ENCODE measurements at regions not wholly inside any gene's neighbourhood (a gene's known extent, or its start where the extent isn't known, plus 50 kb on each side); places are given as distances from the start of the nearest gene placed in this dataset.

DNA sequence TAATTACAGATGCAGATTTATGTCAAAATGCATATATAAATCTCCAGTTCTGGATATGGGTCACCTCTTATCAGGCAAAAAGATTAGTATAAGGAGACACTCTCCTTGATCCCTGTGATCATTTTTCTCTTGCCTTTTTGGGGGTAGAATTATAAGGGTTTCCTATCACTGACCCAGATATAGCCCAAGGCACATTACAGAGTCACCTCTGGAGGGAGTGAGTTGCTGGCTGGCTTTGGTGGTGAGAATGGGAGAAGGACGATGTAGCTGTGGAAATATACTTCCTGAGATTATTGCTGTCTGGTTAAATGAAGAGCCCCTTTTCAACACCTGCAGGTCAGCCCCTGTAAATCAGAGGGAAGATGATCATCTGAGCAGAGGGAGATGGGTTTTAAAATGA is 418.7 kb downstream of the MTX2 start:
- DNase-seq = no peak

- no peak for DNase-seq
These were observed 420.5 kb downstream of the MTX2 start for GRCh38 chr2:176689711-176690110.

DNA sequence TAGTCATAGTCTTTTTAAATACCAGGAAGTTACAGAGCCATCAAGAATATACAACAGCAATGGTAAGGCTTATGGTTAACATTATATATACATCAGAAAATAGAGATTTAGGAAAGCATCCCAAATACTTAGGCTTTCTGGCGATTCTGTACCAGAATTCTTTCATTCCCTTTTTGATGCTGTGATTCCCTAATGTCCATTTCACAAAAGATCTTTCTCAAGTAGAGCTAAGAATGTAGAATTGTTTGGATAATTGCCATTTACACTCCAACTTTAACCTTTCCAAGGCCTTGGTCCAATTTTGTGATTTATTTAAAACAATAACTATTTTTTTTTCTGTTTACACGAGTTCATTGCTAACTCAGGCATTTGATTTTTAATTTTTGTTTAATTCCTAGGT is 422.2 kb downstream of the MTX2 start:
- DNase-seq = no peak

DNA sequence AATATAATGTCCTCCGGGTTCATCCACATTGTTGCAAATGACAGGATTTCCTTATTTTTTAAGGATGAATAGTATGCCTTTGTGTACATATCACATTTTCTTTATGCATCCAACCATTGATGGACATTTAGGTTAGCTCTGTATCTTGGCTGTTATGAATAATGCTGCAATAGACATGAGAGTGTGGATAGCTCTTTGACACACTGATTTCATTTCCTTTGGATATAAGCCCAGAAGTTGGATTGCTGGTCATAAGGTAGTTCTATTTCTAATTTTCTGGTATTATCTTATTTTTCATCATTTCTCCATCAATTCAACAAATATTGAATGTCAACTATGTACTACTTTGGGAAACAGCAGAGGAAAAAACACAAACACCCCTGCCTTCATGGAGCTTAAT is 423.3 kb downstream of the MTX2 start:
- DNase-seq = no peak

DNA sequence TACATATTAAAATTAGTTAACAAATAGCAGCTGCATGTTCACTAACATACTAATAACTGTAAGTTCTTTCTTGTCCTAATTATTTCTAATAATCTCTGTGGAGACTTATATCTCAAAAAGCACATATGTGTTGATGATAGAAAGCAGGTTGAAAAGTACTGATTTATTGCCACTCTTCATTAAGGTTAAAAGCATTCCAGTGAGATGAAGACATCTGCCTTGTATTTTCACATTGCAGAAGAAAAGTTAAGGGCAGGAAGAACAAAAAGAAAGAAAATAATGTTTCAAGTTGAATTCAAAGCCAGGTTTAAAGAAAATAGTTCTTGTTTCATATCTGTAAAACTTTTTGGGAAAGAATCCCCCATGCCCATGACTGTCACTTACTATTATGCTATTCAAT is 429.9 kb downstream of the MTX2 start:
- no peak for DNase-seq

DNA sequence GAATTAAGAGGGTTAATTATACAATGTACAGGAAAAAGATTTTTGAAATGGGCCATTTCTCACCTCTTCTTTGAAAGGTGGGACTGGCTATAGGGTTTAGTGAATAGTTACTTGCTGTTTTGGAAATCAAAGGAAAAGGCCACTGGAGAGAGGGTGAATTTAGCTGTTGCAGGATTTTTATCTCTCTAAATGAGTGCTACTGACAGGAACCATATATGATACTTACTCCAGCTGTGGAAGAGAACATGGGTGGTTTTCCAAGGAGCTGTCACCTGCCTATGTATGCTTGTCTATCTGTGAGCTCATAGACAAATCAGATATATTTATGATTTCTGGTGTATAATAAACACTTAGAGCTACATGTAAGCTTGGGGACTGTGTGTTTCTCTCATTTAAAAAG is 430.4 kb downstream of the MTX2 start:
- DNase-seq = no peak

- DNase-seq = no peak
These were observed 432.9 kb downstream of the MTX2 start for GRCh38 chr2:176702131-176702530.

GRCh38 chr2:176704282-176704858 is 435.1 kb downstream of the MTX2 start:
- no peak for DNase-seq

DNA sequence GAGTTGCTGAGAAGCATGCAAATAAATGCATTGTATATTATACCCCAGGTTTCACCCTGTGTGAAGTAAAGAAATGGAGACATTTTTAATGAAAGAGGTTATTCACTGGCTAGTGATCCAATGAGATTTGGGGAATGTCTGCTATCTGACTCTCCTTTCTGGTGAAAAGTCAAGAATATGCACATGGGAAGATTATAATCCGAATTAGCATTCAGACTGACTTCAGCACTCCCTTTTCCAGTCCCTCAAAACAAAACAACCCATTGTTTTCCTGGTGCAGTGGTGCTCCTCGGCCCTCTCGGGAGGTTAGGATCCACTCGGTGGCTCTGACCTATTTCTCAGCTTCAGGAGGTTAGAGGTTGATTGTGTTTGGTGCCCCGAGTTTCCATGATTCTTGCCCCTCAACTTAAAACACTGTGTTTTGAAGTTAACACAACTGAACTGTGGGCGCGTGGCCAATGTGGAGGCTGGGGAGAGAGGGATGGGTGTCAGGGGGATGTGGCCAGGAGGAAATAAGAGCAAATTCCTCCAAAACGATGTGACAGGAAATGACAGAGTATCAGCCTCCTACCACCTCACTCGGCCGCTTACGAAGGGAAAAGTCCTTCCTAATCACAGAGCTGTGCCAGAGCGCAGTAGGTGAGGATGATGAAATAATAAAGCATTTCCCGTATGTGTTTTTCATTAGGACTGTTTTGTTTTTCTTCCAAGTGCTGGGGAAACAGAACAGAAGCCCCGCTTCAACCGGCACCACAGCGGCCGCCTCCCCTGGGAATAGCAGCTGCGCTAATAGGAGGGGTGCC is 440.1 kb downstream of the MTX2 start:
- DNase-seq = peak; percentile 20

- DNase-seq = no peak
These were observed 440.7 kb downstream of the MTX2 start for GRCh38 chr2:176709991-176710390.

DNA sequence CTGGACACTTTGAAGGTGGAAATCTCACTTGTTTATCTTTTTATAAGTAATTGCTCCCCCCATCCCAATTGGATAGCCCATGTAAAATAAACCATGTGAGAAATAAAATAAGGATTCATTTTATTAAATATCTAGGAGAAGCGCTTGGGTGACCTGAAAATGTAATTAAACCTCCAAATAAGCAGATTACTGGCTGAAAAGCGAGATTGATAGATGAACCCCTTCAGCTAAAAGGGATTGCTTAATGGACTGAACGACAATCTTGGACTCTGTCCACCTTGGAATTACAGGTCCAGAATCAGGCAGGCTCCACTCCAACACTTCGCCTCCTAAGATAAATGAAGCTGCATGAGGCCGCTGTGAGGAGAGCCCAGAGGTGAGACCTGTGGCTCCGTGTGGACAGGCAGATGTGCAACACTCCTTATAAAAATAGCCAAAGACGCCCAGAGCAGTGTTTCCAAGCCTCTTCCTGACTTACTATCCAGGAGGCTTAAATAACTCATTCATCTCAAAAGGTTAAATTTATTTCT is 441.5 kb downstream of the MTX2 start:
- no peak for DNase-seq

GRCh38 chr2:176725873-176726645 is 456.8 kb downstream of the MTX2 start:
- no peak for DNase-seq

GRCh38 chr2:176727696-176728095 is 458.5 kb downstream of the MTX2 start:
- no peak for DNase-seq

DNA sequence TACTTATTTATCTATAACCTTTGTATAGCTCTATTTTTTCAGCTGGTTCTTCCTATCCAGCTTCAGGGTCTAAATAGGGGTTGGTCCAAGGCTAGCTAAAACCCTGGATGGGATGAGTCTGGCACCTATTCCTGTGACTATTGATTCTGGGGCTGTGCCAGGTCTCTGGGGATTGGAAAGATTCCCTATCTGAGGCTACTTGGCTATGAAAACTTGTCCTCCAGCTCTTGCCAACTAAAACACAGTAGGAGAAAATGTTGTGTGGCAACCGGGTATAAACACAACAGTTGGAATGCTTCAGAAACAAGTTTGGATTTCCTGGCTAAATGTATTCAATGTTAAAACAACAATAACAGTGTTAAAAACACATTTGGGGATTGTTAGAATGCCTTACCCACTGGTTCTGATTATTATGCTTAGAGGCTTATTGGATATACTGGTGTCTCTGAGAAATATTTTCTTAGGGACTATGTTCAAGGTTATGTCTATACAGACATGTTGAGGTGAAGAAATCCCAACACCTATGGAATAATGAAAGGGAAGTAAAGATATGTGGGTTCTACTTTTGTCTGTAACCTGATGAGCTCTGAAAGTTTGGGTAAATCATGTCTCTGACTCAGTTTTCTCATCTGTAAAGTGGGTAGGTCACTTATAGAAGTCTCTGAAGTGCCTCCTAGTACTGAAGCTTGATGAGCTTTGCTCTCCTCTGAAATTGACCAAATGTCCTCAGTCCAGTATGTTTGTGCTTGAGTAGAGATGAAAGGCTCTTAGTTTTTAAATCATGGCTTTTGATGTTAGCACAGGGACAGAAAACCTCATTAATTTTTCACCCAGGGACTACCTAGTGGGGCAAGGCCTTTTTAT is 460.7 kb downstream of the MTX2 start:
- no peak for DNase-seq

- no peak for DNase-seq
These were observed 463.5 kb downstream of the MTX2 start for GRCh38 chr2:176732780-176733179.

DNA sequence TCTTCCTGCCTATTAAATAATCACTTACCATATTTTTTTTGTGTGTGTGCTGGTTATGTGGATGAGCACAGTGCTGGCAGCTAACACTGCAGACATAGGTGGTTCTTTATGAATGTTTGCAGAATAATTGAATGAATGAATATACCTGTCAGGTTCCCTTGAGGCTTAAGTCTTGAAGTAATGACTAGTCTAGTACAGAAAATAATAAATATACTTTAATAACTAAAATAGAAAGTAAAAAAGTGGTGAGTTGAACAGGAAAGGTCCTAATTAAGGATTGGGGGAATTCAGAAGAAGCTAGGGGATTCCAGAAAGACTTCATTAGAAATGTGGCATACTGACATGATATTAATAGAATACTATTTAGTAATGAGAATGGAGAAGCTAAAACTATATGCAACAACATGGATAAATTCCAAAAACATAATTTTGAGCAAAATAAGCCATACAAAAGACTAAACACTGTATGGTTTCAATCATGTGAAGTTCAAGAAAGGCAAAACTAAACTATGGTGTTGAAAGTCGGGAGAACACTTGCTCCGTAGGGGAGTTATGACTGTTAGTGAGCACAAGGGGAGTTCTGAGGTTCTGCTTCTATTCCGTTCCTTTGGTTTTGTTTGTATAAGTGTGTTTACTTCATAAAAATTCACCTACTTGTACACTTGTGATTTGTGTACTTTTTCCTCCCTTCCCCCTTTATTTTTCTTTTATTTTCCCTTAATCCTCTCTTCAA is 464.6 kb downstream of the MTX2 start:
- no peak for DNase-seq

DNA sequence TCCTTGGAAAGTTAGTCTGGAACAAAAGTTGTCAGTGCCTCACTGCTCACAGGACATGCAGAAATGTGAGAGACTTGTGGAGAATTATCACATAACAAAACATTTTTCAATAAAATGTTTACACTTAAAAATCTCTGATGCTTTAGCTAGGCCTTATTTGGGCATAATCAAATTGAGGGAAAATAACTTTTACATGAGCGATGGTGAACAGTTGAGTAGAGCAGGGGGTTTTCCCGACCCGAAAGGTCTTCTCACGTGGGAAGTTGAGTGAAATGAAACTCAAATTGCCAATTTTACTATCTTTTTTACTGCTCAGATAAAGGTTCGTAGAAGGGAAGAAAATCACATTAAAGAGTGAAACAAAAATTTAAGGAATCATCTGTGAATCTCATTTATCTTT is 465.6 kb downstream of the MTX2 start:
- no peak for DNase-seq

- DNase-seq = no peak
These were observed 470.3 kb upstream of the HNRNPA3 start for GRCh38 chr2:176742271-176742670.

GRCh38 chr2:176743671-176744070 is 468.9 kb upstream of the HNRNPA3 start:
- no peak for DNase-seq

GRCh38 chr2:176744146-176744545 is 468.4 kb upstream of the HNRNPA3 start:
- no peak for DNase-seq

- DNase-seq = no peak
These were observed 466.9 kb upstream of the HNRNPA3 start for GRCh38 chr2:176745543-176746200.

- no peak for DNase-seq
These were observed 466.2 kb upstream of the HNRNPA3 start for GRCh38 chr2:176746411-176746810.

Data from SHP77 treated with DMSO at 0.1 percent for 48 hours (cell line).